Mucosa of gallbladder (tissue), 1 donor: ENCODE measurements at regions not wholly inside any gene's neighbourhood (a gene's known extent, or its start where the extent isn't known, plus 50 kb on each side); places are given as distances from the start of the nearest gene placed in this dataset.
"Not testable (repeated sequence)": the region's sequence is repeated elsewhere in the genome, so short reads cannot be mapped to it uniquely, and the experiment has no call there.

ENCODE experiments used
- DNase-seq: peaks from one replicate; pipeline ENCODE4 v3.0.0-alpha.2; 2020; ENCODE audit warnings: low spot score
- donor health status: DM: no; HTN: no; CAD: no.

GRCh38 chr7:138370956-138371355 is 89.1 kb upstream of the TRIM24 start:
- DNase-seq, result no peak

- DNase-seq, result no peak
Observed at GRCh38 chr7:138374119-138374693, 85.9 kb upstream of the TRIM24 start.

GRCh38 chr7:138377306-138377705 is 82.8 kb upstream of the TRIM24 start:
- no peak for DNase-seq

GRCh38 chr7:138378741-138379559 is 81.1 kb upstream of the TRIM24 start:
- no peak for DNase-seq

GRCh38 chr7:138382862-138383565 is 77.0 kb upstream of the TRIM24 start:
- DNase-seq, result no peak

GRCh38 chr7:138386821-138387220 is 73.2 kb upstream of the TRIM24 start:
- no peak for DNase-seq

GRCh38 chr7:138387755-138388475 is 72.1 kb upstream of the TRIM24 start:
- DNase-seq, result no peak

- peak; percentile 12 for DNase-seq
Observed at GRCh38 chr7:138388673-138389491, 71.2 kb upstream of the TRIM24 start.

GRCh38 chr7:138395763-138396162 is 64.3 kb upstream of the TRIM24 start:
- DNase-seq, result no peak

GRCh38 chr7:138396251-138397070 is 63.6 kb upstream of the TRIM24 start:
- peak; percentile 57 for DNase-seq

GRCh38 chr7:138397071-138397433 is 63.0 kb upstream of the TRIM24 start:
- not testable (repeated sequence) for DNase-seq

GRCh38 chr7:138398857-138399256 is 61.2 kb upstream of the TRIM24 start:
- no peak for DNase-seq

GRCh38 chr7:138400400-138400886 is 59.6 kb upstream of the TRIM24 start:
- DNase-seq, result no peak

GRCh38 chr7:138402749-138403148 is 57.3 kb upstream of the TRIM24 start:
- DNase-seq, result no peak

- no peak for DNase-seq
Observed at GRCh38 chr7:138405496-138405895, 54.6 kb upstream of the TRIM24 start.

- no peak for DNase-seq
Observed at GRCh38 chr7:138407792-138408191, 52.3 kb upstream of the TRIM24 start.
